Coronary artery (tissue), 2 donors: ENCODE measurements at regions not wholly inside any gene's neighbourhood (a gene's known extent, or its start where the extent isn't known, plus 50 kb on each side); places are given as distances from the start of the nearest gene placed in this dataset.

ENCODE experiments used
- DNase-seq: peaks from one replicate; pipeline ENCODE4 v3.0.0-alpha.2; 2017; ENCODE audit warnings: low spot score
- H3K27ac ChIP-seq, 2 donors: fragments of 200-600 bp; sonication (generic); one replicate each; pipeline ENCODE4 v1.5.1; 2016 to 2019
- H3K4me3 ChIP-seq: fragments of 200-600 bp; sonication (generic); 2 replicates; pipeline ENCODE4 v1.5.1; 2016; ENCODE audit warnings: mild to moderate bottlenecking, moderate library complexity
- TF ChIP-seq, protein P1 (sequence below): fragments of 200-600 bp; sonication (generic); IDR thresholded peaks from one replicate; pipeline ENCODE4 v1.5.1; 2019; ENCODE audit warnings: antibody characterized with exemption

DNA sequence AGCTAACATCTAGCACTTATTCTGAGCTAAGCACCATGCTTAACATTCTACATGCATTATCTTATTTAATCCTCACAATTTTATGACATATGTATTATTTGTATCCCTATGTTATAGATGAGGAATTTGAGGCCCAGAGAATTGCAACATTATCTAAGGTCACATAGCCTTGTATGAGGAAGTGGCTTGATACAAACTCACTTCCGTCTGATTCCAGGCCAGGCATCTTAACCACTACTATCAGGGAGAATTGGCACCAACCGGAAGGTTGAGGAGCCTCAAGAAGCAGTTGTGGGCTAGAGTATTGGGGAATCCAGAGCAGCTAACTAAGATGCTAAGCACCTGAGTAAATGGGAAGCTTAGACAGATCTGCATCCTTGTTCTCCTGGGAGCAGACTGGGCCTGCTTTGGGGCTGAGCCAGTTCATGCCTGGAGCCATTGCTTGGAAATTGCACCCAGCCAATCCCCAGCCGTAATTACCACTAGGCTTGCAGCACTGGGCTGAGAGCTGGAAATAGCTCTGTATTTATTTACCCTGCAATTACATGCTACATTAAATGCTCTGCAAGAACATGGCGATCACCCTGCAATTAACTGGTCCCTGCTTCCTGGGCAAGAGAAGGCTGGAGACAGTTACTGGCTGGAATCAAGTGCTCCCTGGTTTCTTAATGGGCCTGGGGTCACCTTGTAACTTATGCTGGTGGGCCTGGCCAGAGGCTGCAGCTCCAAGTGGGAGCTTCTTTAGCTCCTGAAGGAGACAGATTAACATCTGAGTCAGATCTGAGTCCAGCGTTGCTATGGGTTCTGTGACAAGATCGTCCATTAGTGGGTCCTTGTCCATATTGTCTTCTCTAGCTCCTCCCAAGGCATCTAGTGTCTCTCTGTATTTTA lies 273.1 kb upstream of the CCL2 start:
- no peak overlapping the region for H3K27ac ChIP-seq
- TF ChIP-seq, protein P1, sequence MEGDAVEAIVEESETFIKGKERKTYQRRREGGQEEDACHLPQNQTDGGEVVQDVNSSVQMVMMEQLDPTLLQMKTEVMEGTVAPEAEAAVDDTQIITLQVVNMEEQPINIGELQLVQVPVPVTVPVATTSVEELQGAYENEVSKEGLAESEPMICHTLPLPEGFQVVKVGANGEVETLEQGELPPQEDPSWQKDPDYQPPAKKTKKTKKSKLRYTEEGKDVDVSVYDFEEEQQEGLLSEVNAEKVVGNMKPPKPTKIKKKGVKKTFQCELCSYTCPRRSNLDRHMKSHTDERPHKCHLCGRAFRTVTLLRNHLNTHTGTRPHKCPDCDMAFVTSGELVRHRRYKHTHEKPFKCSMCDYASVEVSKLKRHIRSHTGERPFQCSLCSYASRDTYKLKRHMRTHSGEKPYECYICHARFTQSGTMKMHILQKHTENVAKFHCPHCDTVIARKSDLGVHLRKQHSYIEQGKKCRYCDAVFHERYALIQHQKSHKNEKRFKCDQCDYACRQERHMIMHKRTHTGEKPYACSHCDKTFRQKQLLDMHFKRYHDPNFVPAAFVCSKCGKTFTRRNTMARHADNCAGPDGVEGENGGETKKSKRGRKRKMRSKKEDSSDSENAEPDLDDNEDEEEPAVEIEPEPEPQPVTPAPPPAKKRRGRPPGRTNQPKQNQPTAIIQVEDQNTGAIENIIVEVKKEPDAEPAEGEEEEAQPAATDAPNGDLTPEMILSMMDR = no peak
- no peak overlapping the region for H3K4me3 ChIP-seq
- DNase-seq = no peak

DNA sequence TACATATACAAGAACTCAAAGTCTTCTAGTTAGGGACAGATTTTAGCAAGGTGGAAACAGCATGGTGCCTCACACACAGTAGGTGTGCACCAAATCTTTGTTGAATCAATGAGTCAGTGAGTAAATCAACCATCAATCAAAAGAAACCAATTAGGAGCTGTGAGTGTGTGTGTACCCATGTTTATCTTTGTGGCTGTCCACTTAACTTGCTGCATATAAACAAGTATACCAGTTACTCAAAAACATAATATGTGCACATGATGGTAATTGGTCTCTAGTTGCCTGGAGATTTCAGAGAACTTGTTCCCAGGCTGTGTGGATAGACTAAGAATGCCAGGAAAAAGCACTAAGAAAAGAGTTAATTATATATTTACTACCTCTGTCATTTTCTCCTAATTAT lies 272.2 kb upstream of the CCL2 start:
- Histone ChIP-seq H3K27ac (no peak overlapping the region), H3K4me3 (no peak overlapping the region)
- TF ChIP-seq, protein P1 = no peak

DNA sequence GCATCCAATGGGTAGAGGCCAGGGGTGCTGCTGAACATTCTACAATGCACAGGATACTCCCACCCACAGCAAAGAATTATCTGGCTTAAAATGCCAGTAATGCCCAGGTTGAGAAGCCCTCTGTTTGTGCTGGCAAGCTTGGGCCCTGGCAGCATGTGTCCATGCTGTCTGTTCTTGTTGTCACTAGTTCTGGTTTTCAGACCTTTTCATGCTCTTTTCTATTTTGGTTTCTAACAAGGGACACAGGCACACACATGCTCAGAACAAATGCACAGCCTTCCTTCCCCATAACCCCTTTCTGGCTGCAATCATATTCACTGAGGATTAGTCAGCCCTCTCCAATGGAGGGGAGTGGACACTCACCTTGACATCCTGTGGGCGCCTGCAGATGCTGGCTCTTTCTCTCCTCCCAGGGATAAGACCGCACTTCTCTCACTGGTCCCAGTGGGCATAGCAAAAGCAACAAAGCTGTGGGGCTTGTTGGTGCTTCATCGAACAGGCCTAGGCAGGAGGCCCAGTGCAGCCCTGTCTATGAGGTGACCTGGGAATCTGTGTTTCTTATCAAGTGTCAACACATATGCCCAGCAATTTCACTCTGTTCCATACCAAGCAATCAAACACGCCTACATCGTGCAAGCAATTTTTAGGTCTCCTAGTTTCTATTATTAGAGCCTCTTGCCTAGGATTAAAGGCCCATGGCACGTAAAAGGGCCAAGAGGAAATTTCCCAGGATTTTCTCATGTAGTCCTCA lies 271.1 kb upstream of the CCL2 start:
- no peak overlapping the region for H3K27ac ChIP-seq
- no peak overlapping the region for H3K4me3 ChIP-seq
- DNase-seq = no peak
- TF ChIP-seq, protein P1 = no peak

More for the DNA sequence above, 272.2 kb upstream of the CCL2 start:
- no peak for DNase-seq

DNA sequence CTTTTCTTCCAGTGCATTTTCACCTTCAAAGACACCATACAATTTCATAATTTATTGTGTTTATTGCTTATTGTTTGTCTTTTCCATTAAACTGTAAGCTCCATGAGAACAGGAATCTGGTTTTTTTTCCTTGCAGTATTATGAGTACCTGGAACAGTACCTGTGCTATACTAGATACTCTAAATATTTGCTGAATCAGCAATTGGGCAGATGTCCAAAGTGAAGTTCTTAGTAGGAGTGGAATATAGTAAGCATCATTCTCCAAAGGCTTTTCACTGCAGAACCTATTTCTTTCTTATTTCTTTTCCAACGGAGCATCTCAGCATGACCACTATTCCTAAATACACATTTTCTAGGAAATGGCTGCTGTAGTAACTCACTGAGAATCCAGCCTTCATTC lies 269.0 kb upstream of the CCL2 start:
- TF ChIP-seq, protein P1 = no peak

DNA sequence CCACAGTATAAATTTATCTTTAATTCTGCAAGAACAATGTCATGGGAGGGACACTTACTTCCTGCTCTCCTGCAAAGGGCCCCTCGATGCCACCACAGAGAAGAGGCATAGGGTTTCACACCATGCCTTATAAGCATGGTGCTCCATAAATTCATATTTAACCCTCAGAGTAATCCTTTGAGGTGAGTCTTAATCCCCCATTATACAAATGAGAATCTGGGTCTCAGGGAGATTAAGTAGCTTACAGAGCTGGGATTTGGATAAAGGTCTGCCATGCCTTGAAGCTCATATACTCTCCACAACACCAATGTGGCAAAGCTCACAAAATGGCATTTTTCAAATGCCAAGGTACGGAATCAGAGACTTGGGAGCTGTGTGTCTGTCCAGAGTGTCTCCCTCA lies 268.5 kb upstream of the CCL2 start:
- TF ChIP-seq, protein P1 = no peak
- no peak for DNase-seq
- no peak overlapping the region for H3K27ac ChIP-seq
- H3K4me3 ChIP-seq = no peak overlapping the region

More for the DNA sequence above, 269.0 kb upstream of the CCL2 start:
- no peak for DNase-seq
- Histone ChIP-seq H3K4me3 (no peak overlapping the region), H3K27ac (no peak overlapping the region)

DNA sequence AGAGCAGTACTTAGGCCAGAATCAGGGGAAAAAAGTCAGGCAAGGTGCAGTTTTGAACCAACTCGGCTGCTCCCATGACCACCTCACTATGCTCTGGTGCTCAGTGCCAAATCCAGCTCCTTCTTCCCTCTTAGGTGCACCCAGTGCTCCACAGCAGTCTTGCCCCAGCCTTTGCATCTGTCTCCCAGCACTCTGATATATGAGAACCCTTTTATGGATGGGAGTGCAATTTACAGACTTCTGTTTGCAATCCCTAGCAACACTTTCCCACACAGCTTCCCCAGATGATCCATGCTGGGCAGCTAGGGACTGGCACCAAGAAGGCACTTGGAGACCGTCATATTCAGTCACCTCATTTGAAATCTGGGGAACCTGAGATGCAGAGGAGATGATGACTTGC lies 267.9 kb upstream of the CCL2 start:
- H3K27ac ChIP-seq = no peak overlapping the region
- no peak overlapping the region for H3K4me3 ChIP-seq
- TF ChIP-seq, protein P1 = no peak
- no peak for DNase-seq
